HG03095 (cell line): ENCODE measurements at regions not wholly inside any gene's neighbourhood (a gene's known extent, or its start where the extent isn't known, plus 50 kb on each side); places are given as distances from the start of the nearest gene placed in this dataset.

Experiments used
- ATAC-seq: cut with Tn5 transposase; IDR thresholded peaks from one replicate; pipeline ENCODE4 v1.9.1; 2021; ENCODE audit warnings: moderate library complexity; ENCODE audit not compliant: unreplicated experiment

GRCh38 chr3:135310317-135310716 lies 515.3 kb downstream of the EPHB1 start:
- ATAC-seq: peak; percentile 53

GRCh38 chr3:135311699-135312098 lies 516.6 kb downstream of the EPHB1 start:
- ATAC-seq: no peak

DNA sequence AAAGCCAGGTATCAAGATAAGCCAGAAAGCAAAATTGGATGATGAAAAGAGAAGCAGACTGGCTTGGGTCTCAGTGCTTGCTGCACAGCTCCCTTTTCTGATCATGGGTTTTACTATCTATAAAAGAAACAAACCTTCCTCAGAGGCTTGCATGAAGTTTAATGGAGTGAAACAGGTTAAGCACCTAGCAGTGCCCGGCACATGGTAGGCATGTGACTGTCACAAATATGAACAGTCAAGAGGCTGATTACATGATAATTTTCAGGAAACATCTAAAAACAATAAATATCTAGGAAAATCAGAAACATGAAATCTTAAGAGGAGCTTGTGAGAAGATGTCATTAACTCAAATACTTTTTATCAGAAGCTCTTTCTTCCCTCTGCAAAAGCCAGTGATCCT lies 519.2 kb downstream of the EPHB1 start:
- ATAC-seq: no peak

DNA sequence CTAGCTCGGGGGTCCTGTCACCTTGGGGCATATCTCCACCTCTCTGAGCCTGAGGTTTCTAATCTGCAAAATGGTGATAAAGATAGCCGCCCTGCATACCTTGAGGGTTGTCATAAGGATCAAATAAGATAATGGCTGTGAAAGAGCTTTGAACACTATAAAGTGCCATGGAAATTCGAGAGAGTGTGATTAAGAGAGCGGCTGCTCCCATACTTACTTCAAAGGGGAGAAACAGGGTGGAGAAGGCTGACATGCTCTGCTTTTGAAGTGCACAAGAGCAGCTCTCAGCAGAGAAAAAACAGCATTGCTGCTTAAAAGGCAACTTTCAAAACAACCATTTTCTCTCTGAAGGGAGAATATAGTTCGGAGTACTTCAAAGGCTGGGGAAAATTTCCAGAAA lies 529.2 kb downstream of the EPHB1 start:
- no peak for ATAC-seq

- no peak for ATAC-seq
Measured at GRCh38 chr3:135325096-135325495, 530.0 kb downstream of the EPHB1 start.

DNA sequence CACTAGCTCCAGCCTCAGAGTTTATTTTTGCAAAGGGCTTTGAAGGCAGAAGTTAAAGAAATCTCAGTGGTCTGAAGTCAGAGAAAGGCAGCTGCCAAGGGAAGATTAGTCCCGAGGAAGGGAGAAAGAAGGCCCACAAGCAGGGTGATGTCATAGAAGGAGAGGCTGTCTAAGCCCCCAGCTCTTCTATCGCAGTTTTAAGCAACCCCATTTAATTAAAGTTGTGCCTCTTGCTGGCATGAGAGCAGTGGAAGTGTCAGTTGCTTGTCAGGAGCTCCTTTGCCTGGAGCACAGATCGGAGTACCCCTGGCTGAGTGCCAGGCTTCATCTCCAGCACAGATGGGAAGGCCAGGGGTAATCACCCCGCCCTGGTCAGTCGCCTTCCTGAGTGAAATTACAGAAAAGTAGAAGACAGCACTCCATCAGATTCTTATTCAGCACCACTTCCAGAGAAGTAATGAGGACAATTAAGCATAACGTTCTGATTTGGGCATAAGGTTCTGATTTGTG lies 530.7 kb downstream of the EPHB1 start:
- no peak for ATAC-seq

- ATAC-seq: no peak
Measured at GRCh38 chr3:135326851-135327250, 531.8 kb downstream of the EPHB1 start.

DNA sequence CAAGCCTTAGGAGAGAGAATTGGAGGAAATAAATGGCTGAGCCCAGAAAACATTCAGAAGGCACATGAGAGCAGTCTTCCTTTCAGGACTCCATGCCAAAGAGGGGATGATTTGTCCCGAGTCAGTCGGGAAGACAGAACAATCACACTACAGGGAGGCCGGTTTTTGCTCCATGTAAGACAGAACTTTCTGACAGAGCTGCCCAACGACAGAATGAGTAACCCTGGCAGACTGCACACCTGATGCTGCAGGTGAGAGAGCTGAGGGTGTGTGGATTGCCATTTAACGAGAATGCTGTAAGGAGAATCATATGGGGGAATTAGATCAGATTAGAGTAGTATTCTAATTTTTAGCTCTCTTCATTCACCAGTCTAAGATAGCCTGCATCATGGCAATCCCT lies 533.0 kb downstream of the EPHB1 start:
- no peak for ATAC-seq

DNA sequence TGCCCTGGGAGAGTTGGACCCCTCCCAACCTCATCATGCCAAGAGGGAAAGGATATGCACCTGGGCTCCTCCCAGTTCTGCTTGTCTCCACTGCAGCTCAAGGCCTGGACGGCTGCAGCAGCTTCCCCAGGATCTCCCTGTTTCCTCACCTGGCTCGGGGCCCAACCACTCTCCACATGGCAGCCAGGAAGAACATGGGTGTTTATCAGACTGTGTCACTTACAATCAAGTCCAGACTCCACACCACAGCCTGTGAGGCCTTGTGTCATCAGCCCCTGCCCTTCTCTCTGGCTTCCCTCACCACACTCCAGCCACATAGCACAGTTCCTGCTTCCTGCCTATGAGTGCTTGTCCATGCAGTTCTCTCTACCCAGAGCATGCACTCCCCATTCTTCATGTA lies 534.4 kb downstream of the EPHB1 start:
- no peak for ATAC-seq

DNA sequence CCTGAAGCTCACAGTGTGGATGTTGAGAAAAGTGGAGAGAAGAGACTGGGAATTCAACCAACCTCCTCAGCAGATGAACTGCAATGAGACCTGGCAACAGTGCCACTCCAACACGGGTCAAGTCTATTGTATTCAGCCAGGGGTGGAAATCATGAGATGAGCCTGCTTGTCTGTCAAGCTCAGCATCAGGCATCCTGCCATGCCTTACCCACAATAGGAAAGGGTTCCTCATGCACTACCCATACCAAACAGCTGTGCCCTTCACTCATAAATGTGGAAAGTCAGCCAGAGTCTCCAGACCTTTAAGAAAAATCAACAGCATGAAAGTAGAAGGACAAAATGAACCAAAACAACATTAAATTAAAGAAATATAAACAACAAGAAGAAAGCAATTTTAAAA lies 542.1 kb downstream of the EPHB1 start:
- ATAC-seq: no peak

DNA sequence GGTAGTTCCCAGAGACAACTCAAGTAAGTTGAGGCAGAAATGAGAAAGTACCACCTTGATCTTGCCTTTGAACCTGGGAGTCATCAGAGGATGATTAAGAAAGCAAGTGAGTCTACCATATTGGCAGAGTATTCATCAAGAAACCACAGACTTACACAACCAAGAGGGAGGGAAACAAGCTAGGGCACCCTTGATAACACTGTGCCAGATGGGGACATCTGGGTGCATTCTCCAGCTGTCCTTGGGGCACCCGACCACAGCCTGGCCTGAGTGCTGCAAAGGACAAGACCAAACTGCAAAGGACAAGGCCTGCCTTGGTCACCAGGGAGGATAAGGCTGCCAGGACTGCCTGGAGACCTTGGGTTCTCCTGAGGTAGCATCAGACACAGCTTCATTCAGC lies 553.6 kb downstream of the EPHB1 start:
- no peak for ATAC-seq

GRCh38 chr3:135349254-135349948 lies 554.3 kb downstream of the EPHB1 start:
- no peak for ATAC-seq

DNA sequence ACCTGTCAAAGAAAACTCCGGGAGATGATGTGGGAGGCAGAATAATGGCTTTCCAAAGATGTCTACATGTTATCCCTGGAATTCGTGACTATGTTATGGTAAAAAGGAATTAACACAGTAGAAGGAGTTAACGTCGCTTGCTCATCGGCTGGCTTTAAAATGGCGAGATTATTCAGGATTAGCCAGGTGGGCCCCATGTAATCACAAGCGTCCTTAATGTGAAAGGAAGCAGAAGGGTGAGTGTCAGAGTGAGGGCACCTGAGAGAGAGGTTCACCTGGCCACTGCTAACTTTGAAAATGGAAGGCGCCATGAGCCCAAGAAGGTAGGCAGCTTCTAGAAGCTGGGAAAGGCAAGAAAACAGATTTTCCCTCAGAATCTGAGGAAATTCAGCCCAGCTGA lies 557.2 kb downstream of the EPHB1 start:
- no peak for ATAC-seq

- ATAC-seq: no peak
Measured at GRCh38 chr3:135362889-135363288, 567.8 kb downstream of the EPHB1 start.

DNA sequence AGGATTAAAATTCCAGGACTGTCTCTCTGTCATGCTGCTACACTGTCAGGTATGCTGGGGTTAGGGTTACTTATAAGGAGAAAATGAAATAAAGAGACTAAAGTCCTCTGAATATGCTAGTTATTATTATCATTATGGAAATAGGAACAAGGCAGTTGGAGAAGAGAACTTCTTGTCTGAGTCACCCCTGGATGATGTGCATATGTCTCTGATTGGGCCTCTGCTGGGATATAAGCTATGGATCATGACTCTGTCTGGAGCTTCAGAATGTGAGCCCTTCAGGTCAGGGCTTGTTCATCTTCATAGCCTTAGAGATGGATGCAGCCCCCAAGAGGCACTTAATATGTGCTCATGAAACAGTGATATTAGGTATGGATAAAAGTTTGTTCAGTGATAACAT lies 569.6 kb downstream of the EPHB1 start:
- no peak for ATAC-seq

DNA sequence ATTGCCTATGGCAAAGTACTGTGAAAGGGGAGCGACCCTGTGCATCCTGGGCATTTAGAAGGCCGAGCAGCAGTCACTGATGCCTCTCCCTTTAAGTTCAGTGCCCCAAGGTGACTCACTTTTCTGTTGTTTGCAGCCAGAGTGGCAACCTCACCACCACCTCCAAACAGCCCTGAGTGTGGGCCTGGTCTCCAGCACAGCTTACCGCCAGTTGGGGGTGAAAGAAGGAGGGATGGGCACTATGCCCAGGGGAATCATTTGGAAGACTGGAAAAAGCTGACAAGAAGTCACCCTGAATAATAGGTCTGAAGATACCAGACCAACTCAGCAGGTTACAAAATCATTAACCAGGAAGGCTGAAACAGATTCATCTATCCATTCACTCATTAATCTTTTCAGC lies 571.8 kb downstream of the EPHB1 start:
- ATAC-seq: no peak

DNA sequence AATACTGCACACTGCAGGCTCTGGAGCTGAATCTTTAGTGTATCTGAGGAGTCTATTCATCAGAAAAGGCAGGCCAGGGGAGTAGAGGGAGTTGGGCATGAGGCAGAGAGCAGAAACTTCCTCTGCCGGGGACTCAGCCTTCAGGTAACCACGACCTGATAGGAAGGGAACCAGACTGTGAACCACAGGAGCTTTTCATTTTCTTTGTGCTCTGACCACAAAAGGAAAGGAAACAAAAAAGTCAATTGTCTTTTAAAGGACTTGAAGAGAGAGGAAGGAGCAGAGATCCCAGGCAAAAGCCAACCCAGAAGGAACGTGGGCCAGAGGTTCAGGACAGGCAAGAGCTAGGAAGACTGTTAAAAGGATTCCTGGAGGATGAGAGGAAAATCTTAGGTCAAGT lies 573.3 kb downstream of the EPHB1 start:
- no peak for ATAC-seq

- ATAC-seq: no peak
Measured at GRCh38 chr3:135368781-135369180, 573.7 kb downstream of the EPHB1 start.

DNA sequence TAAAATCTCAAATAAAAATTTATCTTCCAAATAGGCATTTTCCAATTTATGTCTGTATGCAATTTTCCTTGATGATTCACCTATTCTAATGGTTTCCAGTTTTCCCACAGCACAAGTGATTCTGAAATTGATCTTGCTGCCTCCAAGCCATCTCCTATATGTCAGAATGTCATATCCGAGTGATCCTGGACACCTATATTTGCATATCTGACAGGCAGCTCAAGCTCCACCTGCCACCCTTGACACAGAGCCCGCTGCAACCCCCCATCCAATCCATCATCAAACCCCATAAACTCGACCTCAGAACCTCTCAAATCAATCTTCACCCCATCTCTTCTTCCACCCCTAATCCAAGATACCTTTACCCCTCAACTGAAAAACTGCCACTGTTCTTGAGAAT lies 579.5 kb downstream of the EPHB1 start:
- no peak for ATAC-seq

GRCh38 chr3:135382188-135382587 lies 583.3 kb upstream of the PPP2R3A start:
- ATAC-seq: no peak

DNA sequence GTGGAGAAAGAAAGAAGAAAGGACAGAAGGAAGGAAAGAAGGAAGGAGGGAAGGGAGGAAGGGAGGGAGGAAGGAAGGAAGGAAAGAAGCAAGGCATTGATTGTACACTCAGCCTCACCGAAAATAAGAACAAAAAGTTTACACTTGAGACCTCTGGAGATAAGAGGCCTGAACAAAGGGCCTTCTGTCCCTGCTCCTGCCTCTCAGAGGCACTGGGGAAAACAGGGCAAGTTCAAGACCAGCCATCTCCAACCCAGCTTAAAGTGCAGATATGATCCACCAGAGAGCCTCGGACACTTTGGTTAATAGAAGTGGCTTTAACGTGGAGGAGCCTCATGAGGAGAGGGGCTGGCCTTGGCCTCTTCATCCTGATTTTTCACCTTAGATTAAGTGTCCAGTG lies 582.9 kb upstream of the PPP2R3A start:
- ATAC-seq: no peak

- no peak for ATAC-seq
Measured at GRCh38 chr3:135383301-135383700, 582.2 kb upstream of the PPP2R3A start.

- ATAC-seq: no peak
Measured at GRCh38 chr3:135392151-135392550, 573.4 kb upstream of the PPP2R3A start.
